Vagina (tissue), 2 donors: ENCODE measurements at regions not wholly inside any gene's neighbourhood (a gene's known extent, or its start where the extent isn't known, plus 50 kb on each side); places are given as distances from the start of the nearest gene placed in this dataset.
A peak's percentile ranks its signal among the peaks of the same experiment; 100 is the strongest.

Experiments
- DNase-seq, 2 donors: peaks; one replicate each; pipeline ENCODE4 v3.0.0-alpha.2; 2017; ENCODE audit errors: extremely low spot score in 2 of 2
- H3K27ac ChIP-seq: fragments of 200-600 bp; sonication (generic); one replicate; pipeline ENCODE4 v1.5.1; 2019
- H3K27me3 ChIP-seq: fragments of 200-600 bp; sonication (generic); one replicate; pipeline ENCODE4 v1.5.1; 2019
- H3K36me3 ChIP-seq, 2 donors: fragments of 200-600 bp; sonication (generic); one replicate each; pipeline ENCODE4 v1.5.1; 2017 to 2019
- H3K4me1 ChIP-seq: fragments of 200-600 bp; sonication (generic); one replicate; pipeline ENCODE4 v1.5.1; 2019
- H3K4me3 ChIP-seq, 2 donors: fragments of 200-600 bp; sonication (generic); 1 replicate in 1 of 2; 2 replicates in 1 of 2; pipeline ENCODE4 v1.5.1; 2016 to 2019
- H3K9me3 ChIP-seq: fragments of 200-600 bp; sonication (generic); one replicate; pipeline ENCODE4 v1.5.1; 2019
- POLR2A ChIP-seq, 2 donors: fragments of 450-650 bp; IDR thresholded peaks; one replicate each; pipeline ENCODE4 v1.6.1; 2017; ENCODE audit warnings: antibody characterized with exemption in 2 of 2, mild to moderate bottlenecking in 2 of 2, moderate library complexity in 2 of 2
- POLR2AphosphoS5 ChIP-seq, 2 donors: sonication (generic); formaldehyde crosslinking; IDR thresholded peaks; one replicate each; pipeline ENCODE4 v1.9.0; 2017; ENCODE audit warnings: antibody characterized with exemption in 2 of 2, mild to moderate bottlenecking in 2 of 2, low read depth in 1 of 2; ENCODE audit not compliant: insufficient read depth in 1 of 2
- intact Hi-C: fragments of 100-400 bp; cut with DNase I; formaldehyde crosslinking; loops from one replicate; pipeline ENCODE4 v1.15.1; 2023
- TF ChIP-seq, protein P1 (sequence below), 3 experiments: fragments of 450-650 bp in 2 of 3; fragments of 200-600 bp in 1 of 3; sonication (generic) in 1 of 3; IDR thresholded peaks; one replicate each; pipeline ENCODE4 v1.5.1; 2017 to 2019; ENCODE audit warnings: antibody characterized with exemption in 3 of 3, mild to moderate bottlenecking in 2 of 3, moderate library complexity in 2 of 3

- no peak overlapping the region for H3K4me3 ChIP-seq
- no peaks in the 10 kb centered on the region for H3K27me3 ChIP-seq
- no peak for DNase-seq
- H3K36me3 ChIP-seq = no peaks in the 10 kb centered on the region
- no peak overlapping the region for H3K27ac ChIP-seq
- H3K9me3 ChIP-seq = no peaks in the 10 kb centered on the region
- no peaks in the 10 kb centered on the region for H3K4me1 ChIP-seq
- no peak for TF ChIP-seq POLR2A (IDR thresholded peaks at IDR 0.05)
- no peak for TF ChIP-seq POLR2AphosphoS5 (IDR thresholded peaks at IDR 0.05; ENCODE audit: insufficient read depth in 1 of 2, low read depth in 1 of 2)
- TF ChIP-seq, protein P1, sequence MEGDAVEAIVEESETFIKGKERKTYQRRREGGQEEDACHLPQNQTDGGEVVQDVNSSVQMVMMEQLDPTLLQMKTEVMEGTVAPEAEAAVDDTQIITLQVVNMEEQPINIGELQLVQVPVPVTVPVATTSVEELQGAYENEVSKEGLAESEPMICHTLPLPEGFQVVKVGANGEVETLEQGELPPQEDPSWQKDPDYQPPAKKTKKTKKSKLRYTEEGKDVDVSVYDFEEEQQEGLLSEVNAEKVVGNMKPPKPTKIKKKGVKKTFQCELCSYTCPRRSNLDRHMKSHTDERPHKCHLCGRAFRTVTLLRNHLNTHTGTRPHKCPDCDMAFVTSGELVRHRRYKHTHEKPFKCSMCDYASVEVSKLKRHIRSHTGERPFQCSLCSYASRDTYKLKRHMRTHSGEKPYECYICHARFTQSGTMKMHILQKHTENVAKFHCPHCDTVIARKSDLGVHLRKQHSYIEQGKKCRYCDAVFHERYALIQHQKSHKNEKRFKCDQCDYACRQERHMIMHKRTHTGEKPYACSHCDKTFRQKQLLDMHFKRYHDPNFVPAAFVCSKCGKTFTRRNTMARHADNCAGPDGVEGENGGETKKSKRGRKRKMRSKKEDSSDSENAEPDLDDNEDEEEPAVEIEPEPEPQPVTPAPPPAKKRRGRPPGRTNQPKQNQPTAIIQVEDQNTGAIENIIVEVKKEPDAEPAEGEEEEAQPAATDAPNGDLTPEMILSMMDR (IDR thresholded peaks at IDR 0.05) = no peak
- intact Hi-C loops = no loop called here
These were observed 270.1 kb upstream of the ARID1B start for GRCh38 chr6:156507106-156507505.

DNA sequence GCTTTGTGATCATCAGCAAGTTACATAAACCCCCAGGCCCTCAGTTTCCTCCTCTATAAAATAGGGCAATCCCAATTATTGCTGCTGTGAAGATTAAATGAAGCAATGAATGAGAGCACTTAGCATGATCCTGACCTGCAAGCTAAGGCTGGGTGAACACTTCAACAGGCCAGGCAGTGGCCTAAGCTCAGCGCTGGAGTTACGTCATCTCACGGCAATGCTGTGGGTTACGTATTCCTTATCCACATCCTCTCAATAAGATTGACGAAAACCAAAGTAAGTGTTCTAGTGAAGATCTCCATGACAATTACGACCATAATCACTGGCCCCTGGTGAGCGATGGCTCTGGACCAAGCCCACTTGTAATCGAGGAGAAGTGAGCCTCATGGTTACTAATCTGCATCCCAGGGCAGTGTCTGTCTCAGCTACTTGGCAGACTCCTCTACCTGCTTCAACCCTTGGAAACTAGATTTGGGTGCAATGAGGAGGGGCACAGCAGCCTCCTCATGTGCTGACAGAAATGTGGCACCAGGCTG is 274.1 kb upstream of the ARID1B start:
- Histone ChIP-seq H3K9me3 (no peaks in the 10 kb centered on the region), H3K4me1 (no peaks in the 10 kb centered on the region), H3K36me3 (no peaks in the 10 kb centered on the region), H3K27ac (no peak overlapping the region), H3K4me3 (no peak overlapping the region), H3K27me3 (no peaks in the 10 kb centered on the region)
- intact Hi-C loops = no loop called here
- DNase-seq = peak in 1 of 2 donors; percentile 42
- TF ChIP-seq, protein P1 (IDR thresholded peaks at IDR 0.05) = no peak
- TF ChIP-seq POLR2A (IDR thresholded peaks at IDR 0.05) (no peak), POLR2AphosphoS5 (IDR thresholded peaks at IDR 0.05; ENCODE audit: insufficient read depth in 1 of 2, low read depth in 1 of 2) (no peak)

- Histone ChIP-seq H3K4me1 (no peaks in the 10 kb centered on the region), H3K4me3 (no peak overlapping the region), H3K9me3 (no peaks in the 10 kb centered on the region), H3K27ac (no peak overlapping the region), H3K27me3 (no peaks in the 10 kb centered on the region), H3K36me3 (no peaks in the 10 kb centered on the region)
- peak in 1 of 2 donors; percentile 13 for DNase-seq
- TF ChIP-seq, protein P1 (IDR thresholded peaks at IDR 0.05) = no peak
- intact Hi-C loops = no loop called here
These were observed 279.6 kb upstream of the ARID1B start for GRCh38 chr6:156497618-156498017.

DNA sequence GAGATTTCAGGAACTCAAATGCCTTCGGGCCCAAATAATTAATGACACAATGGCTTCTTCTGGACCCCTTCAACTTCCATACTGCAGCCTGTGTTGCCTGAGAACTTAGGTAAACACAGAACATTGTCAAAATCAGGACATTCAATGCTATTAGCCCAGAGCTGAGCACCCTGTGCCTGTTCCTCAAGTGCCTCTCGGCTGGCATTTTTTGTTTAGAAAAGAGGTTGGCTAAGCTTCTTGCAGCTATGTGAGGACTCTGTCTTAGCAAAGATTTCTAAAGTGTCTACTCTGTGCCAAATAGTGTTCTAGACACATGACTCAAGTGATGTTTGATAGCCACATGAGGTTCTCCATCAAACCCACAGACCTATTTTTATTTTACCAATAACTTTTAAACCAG is 289.3 kb upstream of the ARID1B start:
- H3K4me1 ChIP-seq = no peaks in the 10 kb centered on the region
- intact Hi-C loops = no loop called here
- H3K9me3 ChIP-seq = no peaks in the 10 kb centered on the region
- no peak for DNase-seq
- no peak overlapping the region for H3K4me3 ChIP-seq
- TF ChIP-seq POLR2AphosphoS5 (IDR thresholded peaks at IDR 0.05; ENCODE audit: insufficient read depth in 1 of 2, low read depth in 1 of 2) (no peak), POLR2A (IDR thresholded peaks at IDR 0.05) (no peak)
- TF ChIP-seq, protein P1 (IDR thresholded peaks at IDR 0.05) = no peak
- H3K36me3 ChIP-seq = no peaks in the 10 kb centered on the region
- H3K27ac ChIP-seq = no peak overlapping the region
- H3K27me3 ChIP-seq = no peaks in the 10 kb centered on the region

DNA sequence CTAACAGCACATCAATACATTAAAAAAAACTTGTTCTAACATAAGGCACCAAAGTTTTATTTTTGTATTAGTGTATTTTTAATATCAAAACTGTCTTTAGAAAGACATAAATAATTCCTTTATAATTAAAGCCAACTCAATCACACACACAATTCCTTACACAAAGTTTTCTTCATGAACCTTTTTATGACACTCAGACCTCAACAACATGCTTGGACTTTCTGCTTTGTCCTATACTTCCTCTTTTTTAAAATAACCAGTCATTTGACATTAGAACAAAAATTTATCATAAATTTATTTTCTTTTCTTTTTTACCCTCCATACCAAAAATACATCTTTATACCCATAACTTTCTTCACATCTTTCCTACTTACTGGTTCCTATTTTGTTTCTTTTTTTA is 292.0 kb upstream of the ARID1B start:
- Histone ChIP-seq H3K27me3 (no peaks in the 10 kb centered on the region), H3K4me3 (no peak overlapping the region), H3K9me3 (no peaks in the 10 kb centered on the region), H3K27ac (no peak overlapping the region), H3K36me3 (no peaks in the 10 kb centered on the region), H3K4me1 (no peaks in the 10 kb centered on the region)
- TF ChIP-seq POLR2A (IDR thresholded peaks at IDR 0.05) (no peak), POLR2AphosphoS5 (IDR thresholded peaks at IDR 0.05; ENCODE audit: insufficient read depth in 1 of 2, low read depth in 1 of 2) (no peak)
- TF ChIP-seq, protein P1 (IDR thresholded peaks at IDR 0.05) = no peak
- intact Hi-C loops = no loop called here
- DNase-seq = no peak
